ENCODE measurements at regions not wholly inside any gene's neighbourhood (a gene's known extent, or its start where the extent isn't known, plus 50 kb on each side); places are given as distances from the start of the nearest gene placed in this dataset.
"Not testable (repeated sequence)": the region's sequence is repeated elsewhere in the genome, so short reads cannot be mapped to it uniquely, and the experiment has no call there.

- TF ChIP-seq CTCF (IDR thresholded peaks at IDR 0.05); POLR2A (IDR thresholded peaks at IDR 0.05); POLR2AphosphoS5 (IDR thresholded peaks at IDR 0.05); EP300 (IDR thresholded peaks at IDR 0.05; ENCODE audit: low read depth): not testable (repeated sequence)
These were observed 249.1 kb downstream of the TMEM121 start for GRCh38 chr14:105775349-105775923.
